Thyroid gland (tissue), 4 donors: ENCODE measurements at regions not wholly inside any gene's neighbourhood (a gene's known extent, or its start where the extent isn't known, plus 50 kb on each side); places are given as distances from the start of the nearest gene placed in this dataset.

Experiments
- POLR2A ChIP-seq, 2 donors: fragments of 450-650 bp; IDR thresholded peaks; one replicate each; pipeline ENCODE4 v1.6.1; 2017; ENCODE audit warnings: antibody characterized with exemption in 2 of 2, mild to moderate bottlenecking in 2 of 2, moderate library complexity in 1 of 2
- TF ChIP-seq, protein P1 (sequence below), 6 experiments: fragments of 200-600 bp in 3 of 6; fragments of 450-650 bp in 3 of 6; sonication (generic) in 3 of 6; IDR thresholded peaks; one replicate each; pipeline ENCODE4 v1.5.1; 2016 to 2019; ENCODE audit warnings: antibody characterized with exemption in 6 of 6, mild to moderate bottlenecking in 2 of 6, inconsistent platforms in 1 of 6, moderate library complexity in 1 of 6

DNA sequence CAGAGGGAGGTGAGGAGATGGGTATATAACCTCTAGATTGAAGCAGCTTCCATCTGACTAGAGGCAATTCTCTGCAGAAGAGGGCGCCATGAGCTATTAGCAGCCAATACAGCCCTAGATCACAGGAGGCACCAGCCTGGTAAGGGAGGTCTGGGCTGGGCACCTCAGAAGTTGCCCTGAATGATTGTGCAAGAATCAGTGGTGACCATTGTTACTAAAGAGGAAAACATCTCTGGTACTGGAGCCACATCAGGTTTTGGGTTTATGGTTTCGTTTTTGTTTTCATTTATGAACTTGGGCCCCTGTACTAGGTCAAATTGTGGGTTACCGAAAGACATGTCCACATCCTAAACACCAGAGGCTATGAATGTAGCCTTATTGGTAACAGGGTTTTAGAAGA is 342.0 kb downstream of the MLLT3 start:
- TF ChIP-seq, protein P1, sequence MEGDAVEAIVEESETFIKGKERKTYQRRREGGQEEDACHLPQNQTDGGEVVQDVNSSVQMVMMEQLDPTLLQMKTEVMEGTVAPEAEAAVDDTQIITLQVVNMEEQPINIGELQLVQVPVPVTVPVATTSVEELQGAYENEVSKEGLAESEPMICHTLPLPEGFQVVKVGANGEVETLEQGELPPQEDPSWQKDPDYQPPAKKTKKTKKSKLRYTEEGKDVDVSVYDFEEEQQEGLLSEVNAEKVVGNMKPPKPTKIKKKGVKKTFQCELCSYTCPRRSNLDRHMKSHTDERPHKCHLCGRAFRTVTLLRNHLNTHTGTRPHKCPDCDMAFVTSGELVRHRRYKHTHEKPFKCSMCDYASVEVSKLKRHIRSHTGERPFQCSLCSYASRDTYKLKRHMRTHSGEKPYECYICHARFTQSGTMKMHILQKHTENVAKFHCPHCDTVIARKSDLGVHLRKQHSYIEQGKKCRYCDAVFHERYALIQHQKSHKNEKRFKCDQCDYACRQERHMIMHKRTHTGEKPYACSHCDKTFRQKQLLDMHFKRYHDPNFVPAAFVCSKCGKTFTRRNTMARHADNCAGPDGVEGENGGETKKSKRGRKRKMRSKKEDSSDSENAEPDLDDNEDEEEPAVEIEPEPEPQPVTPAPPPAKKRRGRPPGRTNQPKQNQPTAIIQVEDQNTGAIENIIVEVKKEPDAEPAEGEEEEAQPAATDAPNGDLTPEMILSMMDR (IDR thresholded peaks at IDR 0.05): no peak
- TF ChIP-seq POLR2A (IDR thresholded peaks at IDR 0.05): no peak
